ENCODE measurements at regions not wholly inside any gene's neighbourhood (a gene's known extent, or its start where the extent isn't known, plus 50 kb on each side); places are given as distances from the start of the nearest gene placed in this dataset.
A peak's percentile ranks its signal among the peaks of the same experiment; 100 is the strongest.

GRCh38 chr7:124674451-124674850 lies 91.1 kb downstream of the GPR37 start:
- Histone ChIP-seq H3K9me3 (no peaks in the 10 kb centered on the region), H3K4me3 (no peak overlapping the region), H3K27ac (no peak overlapping the region), H3K27me3 (no peaks in the 10 kb centered on the region), H3K4me1 (no peaks in the 10 kb centered on the region), H3K36me3 (no peaks in the 10 kb centered on the region)
- ATAC-seq = no peak
- TF ChIP-seq, protein P1, sequence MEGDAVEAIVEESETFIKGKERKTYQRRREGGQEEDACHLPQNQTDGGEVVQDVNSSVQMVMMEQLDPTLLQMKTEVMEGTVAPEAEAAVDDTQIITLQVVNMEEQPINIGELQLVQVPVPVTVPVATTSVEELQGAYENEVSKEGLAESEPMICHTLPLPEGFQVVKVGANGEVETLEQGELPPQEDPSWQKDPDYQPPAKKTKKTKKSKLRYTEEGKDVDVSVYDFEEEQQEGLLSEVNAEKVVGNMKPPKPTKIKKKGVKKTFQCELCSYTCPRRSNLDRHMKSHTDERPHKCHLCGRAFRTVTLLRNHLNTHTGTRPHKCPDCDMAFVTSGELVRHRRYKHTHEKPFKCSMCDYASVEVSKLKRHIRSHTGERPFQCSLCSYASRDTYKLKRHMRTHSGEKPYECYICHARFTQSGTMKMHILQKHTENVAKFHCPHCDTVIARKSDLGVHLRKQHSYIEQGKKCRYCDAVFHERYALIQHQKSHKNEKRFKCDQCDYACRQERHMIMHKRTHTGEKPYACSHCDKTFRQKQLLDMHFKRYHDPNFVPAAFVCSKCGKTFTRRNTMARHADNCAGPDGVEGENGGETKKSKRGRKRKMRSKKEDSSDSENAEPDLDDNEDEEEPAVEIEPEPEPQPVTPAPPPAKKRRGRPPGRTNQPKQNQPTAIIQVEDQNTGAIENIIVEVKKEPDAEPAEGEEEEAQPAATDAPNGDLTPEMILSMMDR (IDR thresholded peaks at IDR 0.05) = no peak
- peak in 2 of 4 donors; percentile 64 to 69 for DNase-seq
- intact Hi-C loops (cut with DNase I) = no loop called here

- TF ChIP-seq, protein P1 (IDR thresholded peaks at IDR 0.05) = no peak
- ATAC-seq (no peak), DNase-seq (no peak)
- H3K36me3 ChIP-seq = no peaks in the 10 kb centered on the region
- H3K4me1 ChIP-seq = no peaks in the 10 kb centered on the region
- no peaks in the 10 kb centered on the region for H3K27me3 ChIP-seq
- no peak overlapping the region for H3K4me3 ChIP-seq
- intact Hi-C loops (cut with DNase I) = no loop called here
- H3K9me3 ChIP-seq = no peaks in the 10 kb centered on the region
- H3K27ac ChIP-seq = no peak overlapping the region
Measured at GRCh38 chr7:124672011-124672410, 93.6 kb downstream of the GPR37 start.

GRCh38 chr7:124667312-124668153 lies 98.1 kb downstream of the GPR37 start:
- Histone ChIP-seq H3K9me3 (no peaks in the 10 kb centered on the region), H3K27me3 (no peaks in the 10 kb centered on the region), H3K4me3 (no peak overlapping the region), H3K4me1 (no peaks in the 10 kb centered on the region), H3K27ac (no peak overlapping the region), H3K36me3 (no peaks in the 10 kb centered on the region)
- intact Hi-C loops (cut with DNase I) = no loop called here
- no peak for DNase-seq
- ATAC-seq = no peak
- TF ChIP-seq, protein P1 (IDR thresholded peaks at IDR 0.05) = no peak

DNA sequence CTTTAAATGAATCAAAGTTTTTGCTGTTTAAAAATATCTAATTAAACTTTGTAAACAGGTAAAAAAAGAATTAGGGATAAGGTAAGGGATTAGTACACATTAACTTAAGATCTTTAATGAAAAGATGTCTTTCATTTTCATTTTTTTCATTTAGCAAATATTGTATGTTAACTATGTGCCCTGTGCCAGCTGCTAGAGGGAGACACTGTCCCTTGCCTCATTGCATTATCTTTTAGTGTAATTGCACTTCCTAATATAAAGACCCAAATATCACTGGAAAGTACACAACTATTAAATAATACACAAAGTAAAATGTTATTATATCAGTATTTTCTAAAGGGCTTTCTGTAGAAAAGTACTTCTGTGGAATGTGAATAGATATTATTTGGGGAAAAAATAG lies 102.7 kb downstream of the GPR37 start:
- TF ChIP-seq, protein P1 (IDR thresholded peaks at IDR 0.05) = no peak
- Histone ChIP-seq H3K36me3 (no peaks in the 10 kb centered on the region), H3K27ac (no peak overlapping the region), H3K9me3 (no peaks in the 10 kb centered on the region), H3K4me1 (no peaks in the 10 kb centered on the region), H3K27me3 (no peaks in the 10 kb centered on the region), H3K4me3 (no peak overlapping the region)
- ATAC-seq (no peak), DNase-seq (no peak)
- intact Hi-C loops (cut with DNase I) = no loop called here

DNA sequence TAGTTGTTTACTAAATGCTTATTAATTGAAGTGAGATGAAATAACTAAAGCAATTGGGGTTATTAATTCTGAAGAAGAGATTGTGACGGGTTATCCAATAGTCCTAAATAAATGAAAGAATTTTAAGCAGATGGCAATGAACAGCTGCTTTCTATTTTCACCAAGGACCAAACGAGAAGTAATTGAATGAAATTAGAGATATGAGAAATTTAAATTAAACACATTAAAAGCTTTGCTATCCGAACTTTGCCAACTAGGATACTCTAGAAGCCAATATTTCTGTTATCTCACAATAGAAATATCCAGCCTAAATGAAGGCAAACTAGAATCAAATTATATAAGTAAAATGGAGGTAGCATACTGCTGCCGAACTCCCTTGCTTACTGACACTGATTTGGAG lies 103.2 kb downstream of the GPR37 start:
- H3K27ac ChIP-seq = no peak overlapping the region
- no peaks in the 10 kb centered on the region for H3K9me3 ChIP-seq
- DNase-seq = no peak
- no peak overlapping the region for H3K4me3 ChIP-seq
- TF ChIP-seq, protein P1 (IDR thresholded peaks at IDR 0.05) = no peak
- ATAC-seq = no peak
- H3K27me3 ChIP-seq = no peaks in the 10 kb centered on the region
- no peaks in the 10 kb centered on the region for H3K4me1 ChIP-seq
- no peaks in the 10 kb centered on the region for H3K36me3 ChIP-seq
- intact Hi-C loops (cut with DNase I) = no loop called here
